H1 (cell line): ENCODE measurements at regions not wholly inside any gene's neighbourhood (a gene's known extent, or its start where the extent isn't known, plus 50 kb on each side); places are given as distances from the start of the nearest gene placed in this dataset.

ENCODE experiments used
- CTCF ChIA-PET: fragments of 300-600 bp; sonication (Branson Sonifier 250); formaldehyde crosslinking; loops from one replicate; lab custom pipeline; 2021; ENCODE audit not compliant: partially characterized antibody; lab: Charles Lee
- POLR2A ChIA-PET: fragments of 300-600 bp; sonication (Branson Sonifier 250); formaldehyde crosslinking; loops from one replicate; lab custom pipeline; 2021; ENCODE audit warnings: inconsistent platforms; ENCODE audit not compliant: partially characterized antibody; lab: Charles Lee
- DNase-seq, 2 experiments: peaks; one replicate each; pipeline versions ENCODE4 v3.0.0 to v3.0.0-alpha.2; 2010 to 2022; ENCODE audit warnings: low spot score in 2 of 2, low read depth in 1 of 2, mixed read lengths in 1 of 2
- FAIRE-seq: peaks from 2 replicates; lab custom pipeline; 2011; peaks lifted over from hg19 to GRCh38; lab: Jason Lieb, UNC
- H2AFZ ChIP-seq: 2 replicates; pipeline ENCODE4 v1.8.1; 2012; ENCODE audit warnings: low read length, inconsistent platforms
- H2AK5ac ChIP-seq: 2 replicates; pipeline ENCODE4 v1.6.1; 2013; ENCODE audit warnings: low read depth, low read length
- H2BK120ac ChIP-seq: replicated peaks from 2 replicates; pipeline ENCODE3; 2013; ENCODE audit warnings: low read depth, low read length, inconsistent platforms
- H2BK12ac ChIP-seq: 2 replicates; pipeline ENCODE4 v1.6.1; 2013; ENCODE audit warnings: low read depth, low read length
- H2BK15ac ChIP-seq: 2 replicates; pipeline ENCODE4 v1.6.1; 2013; ENCODE audit warnings: low read length
- H2BK20ac ChIP-seq: 2 replicates; pipeline ENCODE4 v1.6.1; 2013; ENCODE audit warnings: low read length
- H2BK5ac ChIP-seq: 2 replicates; pipeline ENCODE4 v1.6.1; 2013; ENCODE audit warnings: low read depth, low read length
- H3K14ac ChIP-seq: 2 replicates; pipeline ENCODE4 v1.6.1; 2013; ENCODE audit warnings: inconsistent platforms; ENCODE audit not compliant: insufficient read length
- H3K18ac ChIP-seq: 2 replicates; pipeline ENCODE4 v1.6.1; 2013; ENCODE audit warnings: low read length; ENCODE audit errors: extremely low read depth
- H3K23ac ChIP-seq: 2 replicates; pipeline ENCODE4 v1.6.1; 2013; ENCODE audit warnings: inconsistent platforms; ENCODE audit not compliant: insufficient read length
- H3K23me2 ChIP-seq: 2 replicates; pipeline ENCODE4 v1.6.1; 2013; ENCODE audit warnings: low read depth, low read length
- H3K27ac ChIP-seq: 2 replicates; pipeline ENCODE4 v1.6.1; 2011; ENCODE audit warnings: low read depth, low read length, inconsistent platforms
- H3K27me3 ChIP-seq, 4 experiments: replicated peaks in 1 of 4; 1 replicate in 1 of 4; 2 replicates in 3 of 4; pipeline versions ENCODE4 v1.6.1 to v1.8.1; 2011 to 2013; ENCODE audit warnings: low read length in 3 of 4, mild to moderate bottlenecking in 3 of 4, inconsistent platforms in 2 of 4, mixed read lengths in 2 of 4, moderate library complexity in 1 of 4; ENCODE audit not compliant: control insufficient read depth in 3 of 4, insufficient read depth in 3 of 4; ENCODE audit errors: extremely low read depth in 1 of 4
- H3K36me3 ChIP-seq, 4 experiments: 2 replicates each; pipeline versions ENCODE4 v1.6.1 to v1.8.1; 2011 to 2013; ENCODE audit warnings: mild to moderate bottlenecking in 4 of 4, low read length in 3 of 4, moderate library complexity in 2 of 4, control low read depth in 1 of 4, inconsistent platforms in 1 of 4; ENCODE audit not compliant: insufficient read depth in 4 of 4, control insufficient read depth in 2 of 4
- H3K4ac ChIP-seq: replicated peaks from 2 replicates; pipeline ENCODE3; 2013; ENCODE audit warnings: low read length, low read depth, mixed read lengths, inconsistent platforms; ENCODE audit not compliant: insufficient read length
- H3K4me1 ChIP-seq, 4 experiments: replicated peaks in 1 of 4; 1 replicate in 1 of 4; 2 replicates in 3 of 4; pipeline versions ENCODE4 v1.6.1 to v1.8.1; 2011 to 2013; ENCODE audit warnings: low read length in 3 of 4, inconsistent platforms in 2 of 4, mixed read lengths in 1 of 4; ENCODE audit not compliant: insufficient read depth in 4 of 4, control insufficient read depth in 3 of 4
- H3K4me2 ChIP-seq, 2 experiments: 2 replicates each; pipeline versions ENCODE4 v1.6.1 to v1.8.1; 2011 to 2013; ENCODE audit warnings: low read depth in 2 of 2, low read length in 2 of 2, control low read depth in 1 of 2, inconsistent platforms in 1 of 2, mild to moderate bottlenecking in 1 of 2; ENCODE audit not compliant: insufficient read depth in 1 of 2
- H3K4me3 ChIP-seq, 4 experiments: fragments of 200-600, 300-600 bp in 1 of 4; sonication (generic), shearing (Covaris generic), sonication (Bioruptor Twin) in 1 of 4; 2 replicates each; pipeline versions ENCODE4 v1.5.1 to v1.8.1; 2011 to 2016; ENCODE audit warnings: low read length in 4 of 4, low read depth in 3 of 4, control low read depth in 2 of 4, inconsistent platforms in 2 of 4, mild to moderate bottlenecking in 2 of 4, mixed read lengths in 1 of 4, moderate library complexity in 1 of 4; ENCODE audit not compliant: insufficient read depth in 2 of 4; ENCODE audit errors: extremely low read depth in 1 of 4
- H3K56ac ChIP-seq: replicated peaks from 2 replicates; pipeline ENCODE3; 2013; ENCODE audit warnings: low read depth, mild to moderate bottlenecking, mixed read lengths, low read length, inconsistent platforms; ENCODE audit not compliant: insufficient read length
- H3K79me1 ChIP-seq: 2 replicates; pipeline ENCODE4 v1.6.1; 2013; ENCODE audit warnings: low read depth, low read length, control low read depth
- H3K79me2 ChIP-seq, 2 experiments: 2 replicates each; pipeline versions ENCODE4 v1.6.1 to v1.8.1; 2012 to 2013; ENCODE audit warnings: low read length in 2 of 2, mild to moderate bottlenecking in 2 of 2, inconsistent platforms in 1 of 2; ENCODE audit not compliant: insufficient read depth in 2 of 2, control insufficient read depth in 1 of 2
- H3K9ac ChIP-seq, 4 experiments: replicated peaks in 1 of 4; 1 replicate in 1 of 4; 2 replicates in 3 of 4; pipeline versions ENCODE4 v1.6.1 to v1.8.1; 2011 to 2013; ENCODE audit warnings: low read depth in 3 of 4, low read length in 3 of 4, control low read depth in 2 of 4, mild to moderate bottlenecking in 2 of 4, moderate library complexity in 2 of 4, inconsistent platforms in 1 of 4; ENCODE audit errors: extremely low read depth in 1 of 4
- H3K9me3 ChIP-seq, 2 experiments: 2 replicates each; pipeline versions ENCODE4 v1.6.1 to v1.8.1; 2012 to 2013; ENCODE audit warnings: mild to moderate bottlenecking in 2 of 2, moderate library complexity in 2 of 2, control low read depth in 1 of 2, inconsistent platforms in 1 of 2, low read depth in 1 of 2, low read length in 1 of 2, mixed read lengths in 1 of 2; ENCODE audit not compliant: insufficient read depth in 2 of 2
- H4K20me1 ChIP-seq, 2 experiments: replicated peaks in 1 of 2; 2 replicates each; pipeline versions ENCODE3 to v1.8.1; 2011 to 2013; ENCODE audit warnings: inconsistent platforms in 2 of 2, low read length in 2 of 2, mild to moderate bottlenecking in 1 of 2; ENCODE audit not compliant: insufficient read depth in 2 of 2, control insufficient read depth in 1 of 2
- H4K5ac ChIP-seq: 2 replicates; pipeline ENCODE4 v1.6.1; 2013; ENCODE audit warnings: low read length, low read depth, mixed read lengths, inconsistent platforms; ENCODE audit not compliant: insufficient read length
- H4K8ac ChIP-seq: 2 replicates; pipeline ENCODE4 v1.8.0; 2013; ENCODE audit warnings: mild to moderate bottlenecking, moderate library complexity, low read length, inconsistent platforms; ENCODE audit not compliant: insufficient read depth; ENCODE audit errors: extremely low read depth
- H4K91ac ChIP-seq: replicated peaks from 2 replicates; pipeline ENCODE3; 2013; ENCODE audit warnings: low read length, mixed read lengths, inconsistent platforms; ENCODE audit not compliant: insufficient read length
- SAP30 ChIP-seq: fragments of 300-600 bp; sonication (generic); IDR thresholded peaks from 2 replicates; pipeline ENCODE4 v1.7.1; 2012; ENCODE audit warnings: low read length, moderate library complexity, mild to moderate bottlenecking, inconsistent platforms; ENCODE audit not compliant: insufficient read depth, insufficient replicate concordance
- TAF7 ChIP-seq: optimal IDR thresholded peaks from 2 replicates; pipeline ENCODE3; 2011; ENCODE audit warnings: low read depth, mild to moderate bottlenecking, inconsistent platforms, low read length, moderate library complexity, borderline replicate concordance
- WGBS, 2 experiments: shearing (Covaris generic) in 1 of 2; methylation state at CpG; one replicate each; pipeline versions ENCODE4 v1.1.6 to v1.1.7; 2013 to 2015; ENCODE audit warnings: low lambda C conversion rate in 2 of 2, mixed read lengths in 2 of 2, inconsistent platforms in 1 of 2, low coverage in 1 of 2, missing lambda C conversion rate in 1 of 2; ENCODE audit not compliant: insufficient replicate concordance in 2 of 2, insufficient coverage in 1 of 2, insufficient read length in 1 of 2; ENCODE audit errors: extremely low coverage in 1 of 2, missing lambda C conversion rate in 1 of 2; 5-methylcytosine and 5-hydroxymethylcytosine counted together

DNA sequence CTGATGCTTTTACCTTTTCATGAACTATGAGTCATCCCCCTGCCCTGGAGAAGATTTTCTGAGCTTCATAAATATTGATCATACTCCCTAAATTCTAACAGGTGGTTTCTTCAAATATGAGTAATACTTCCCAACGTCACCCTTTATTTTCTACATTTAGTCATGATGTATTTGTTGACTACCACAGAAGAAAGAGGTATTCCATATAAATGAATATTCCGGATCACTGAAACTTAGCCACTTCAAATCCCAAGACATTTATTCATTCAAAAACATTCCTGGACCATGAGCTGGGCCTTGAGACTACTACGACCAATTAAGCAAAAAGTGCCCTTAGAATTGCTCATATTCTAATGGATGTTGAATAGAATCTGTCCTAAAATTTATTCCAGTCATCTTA is 395.8 kb upstream of the NPVF start:
- CTCF ChIA-PET: interaction anchor here (0.6 kb wide), 1 partner anchor 151 kb away, joined by 4 read pairs; no protein-coding TSS in a partner anchor

More for the DNA sequence above, 395.8 kb upstream of the NPVF start:
- no peak overlapping the region for H2BK15ac ChIP-seq
- no peak overlapping the region for H4K91ac ChIP-seq
- DNase-seq (no peak), FAIRE-seq (no peak)
- no peak overlapping the region for H4K8ac ChIP-seq
- H3K18ac ChIP-seq: no peak overlapping the region
- no peaks in the 10 kb centered on the region for H3K23me2 ChIP-seq
- no peaks in the 10 kb centered on the region for H3K36me3 ChIP-seq
- no peak overlapping the region for H3K23ac ChIP-seq
- H3K27ac ChIP-seq: no peak overlapping the region
- H3K79me1 ChIP-seq: no peaks in the 10 kb centered on the region
- no peaks in the 10 kb centered on the region for H3K27me3 ChIP-seq
- 0 out of 4 replicates have a peak, but pooled peaks cover 0 to 3% of the 10 kb centered on the region in 2 experiments for H3K9me3 ChIP-seq
- 87% methylated on average over 3 of the region's 3 CpGs; no CpG with 5 or more reads in 1 of the 2 experiments for WGBS, 2 experiments
- no peak overlapping the region for H3K14ac ChIP-seq
- H2AK5ac ChIP-seq: no peak overlapping the region
- no peak overlapping the region for H2AFZ ChIP-seq
- POLR2A ChIA-PET: no interaction called here
- no peak overlapping the region for H4K5ac ChIP-seq
- H3K4me2 ChIP-seq: no peak overlapping the region
- H3K79me2 ChIP-seq: no peaks in the 10 kb centered on the region
- H3K56ac ChIP-seq: no peak overlapping the region
- no peak overlapping the region for H2BK20ac ChIP-seq
- peaks cover 0 to 6% (median 4%) of the 10 kb centered on the region in 4 experiments; a peak in 4 of 7 replicates for H3K4me1 ChIP-seq
- no peak overlapping the region for H2BK5ac ChIP-seq
- no peak overlapping the region for H3K9ac ChIP-seq
- no peak overlapping the region for H3K4ac ChIP-seq
- no peak overlapping the region for H2BK120ac ChIP-seq
- TF ChIP-seq TAF7 (no peak), SAP30 (no peak)
- no peak overlapping the region for H2BK12ac ChIP-seq
- H4K20me1 ChIP-seq: no peaks in the 10 kb centered on the region
- no peak overlapping the region for H3K4me3 ChIP-seq
